GM18867 (cell line): ENCODE measurements at regions not wholly inside any gene's neighbourhood (a gene's known extent, or its start where the extent isn't known, plus 50 kb on each side); places are given as distances from the start of the nearest gene placed in this dataset.

Experiments used
- ATAC-seq: cut with Tn5 transposase; IDR thresholded peaks from one replicate; pipeline ENCODE4 v1.9.1; 2021; ENCODE audit warnings: mild to moderate bottlenecking, moderate library complexity; ENCODE audit not compliant: unreplicated experiment

DNA sequence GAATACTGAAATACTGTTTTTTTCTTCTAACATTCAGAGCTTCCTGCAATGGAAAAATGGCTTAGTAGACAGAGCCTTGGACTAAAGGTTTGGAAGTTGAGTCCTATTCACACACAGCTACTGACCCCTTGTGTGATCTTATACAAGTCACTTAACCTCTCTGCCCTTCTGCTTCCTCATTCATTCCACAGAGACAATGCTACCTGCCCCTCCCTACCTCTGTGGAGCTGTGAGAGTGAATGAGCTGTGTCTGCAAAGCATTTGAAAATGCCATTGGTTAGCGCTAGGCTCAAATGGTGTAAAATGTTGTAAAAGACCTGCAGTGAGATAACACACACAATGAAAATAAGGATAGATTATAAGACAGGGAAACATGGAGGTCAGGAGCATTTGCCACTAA is 214.4 kb downstream of the BARHL2 start:
- ATAC-seq = no peak

DNA sequence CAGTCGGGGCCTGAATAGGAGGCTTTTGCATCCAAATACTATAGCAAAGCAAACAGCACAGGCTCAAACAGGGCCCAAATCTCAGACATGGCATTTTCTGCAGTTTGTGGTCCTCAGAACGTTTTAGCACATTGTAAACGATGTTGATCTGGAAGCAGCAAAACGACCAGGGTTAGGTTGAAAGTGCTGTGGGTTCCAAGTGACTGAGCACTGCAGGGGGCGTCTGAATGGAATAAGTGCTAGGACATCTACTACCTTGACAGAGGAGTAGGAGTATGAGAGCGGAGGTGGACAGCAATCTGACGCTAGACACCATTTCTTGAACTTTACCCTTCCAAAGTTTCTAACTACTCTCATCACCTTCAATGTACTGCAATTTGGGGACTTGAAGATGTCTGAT is 214.9 kb downstream of the BARHL2 start:
- no peak for ATAC-seq

DNA sequence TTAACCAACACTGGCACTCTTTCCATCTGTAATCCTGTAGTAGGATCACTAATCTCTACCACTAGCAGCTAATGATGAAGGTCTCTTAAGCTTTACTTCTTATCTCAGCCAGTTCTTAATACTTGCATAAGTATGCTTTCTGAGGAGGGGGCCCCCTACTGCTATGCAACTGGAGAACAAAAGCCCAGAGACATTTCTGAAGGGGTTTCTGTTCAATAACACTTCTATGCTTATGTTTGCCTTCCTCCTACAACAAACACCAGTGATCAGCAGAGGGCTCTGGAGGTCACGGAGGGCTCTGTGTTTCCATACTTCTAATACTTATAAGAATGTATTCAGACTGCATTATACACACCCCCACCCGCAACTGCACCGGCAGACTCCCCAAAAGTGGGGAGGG is 215.8 kb downstream of the BARHL2 start:
- no peak for ATAC-seq

DNA sequence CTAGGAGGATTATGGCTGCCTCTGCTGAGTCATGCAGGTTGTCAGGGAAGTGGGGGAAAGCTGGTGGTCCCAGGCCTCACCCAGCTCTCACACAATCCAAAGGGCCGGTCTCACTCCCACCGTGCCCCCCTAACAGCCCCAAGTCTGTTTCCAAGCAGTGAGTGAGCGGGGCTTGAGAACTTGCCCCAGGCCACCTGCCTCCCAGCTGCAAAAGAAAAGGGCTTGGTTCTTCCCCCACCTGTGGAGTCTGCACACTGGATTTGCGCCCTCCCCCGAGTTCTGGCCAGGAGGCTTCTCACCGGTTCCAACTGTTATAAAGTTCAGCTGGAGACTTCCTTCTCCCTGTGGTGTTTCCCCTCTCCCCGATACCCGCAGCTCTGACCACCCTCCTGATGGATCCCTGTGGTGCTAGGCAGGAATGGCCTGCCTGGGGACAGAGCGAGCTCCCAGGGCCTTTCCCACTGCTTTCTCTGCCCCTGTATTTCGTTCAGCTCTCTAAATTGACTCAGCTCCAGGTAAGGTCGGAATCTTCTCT is 222.3 kb downstream of the BARHL2 start:
- no peak for ATAC-seq

DNA sequence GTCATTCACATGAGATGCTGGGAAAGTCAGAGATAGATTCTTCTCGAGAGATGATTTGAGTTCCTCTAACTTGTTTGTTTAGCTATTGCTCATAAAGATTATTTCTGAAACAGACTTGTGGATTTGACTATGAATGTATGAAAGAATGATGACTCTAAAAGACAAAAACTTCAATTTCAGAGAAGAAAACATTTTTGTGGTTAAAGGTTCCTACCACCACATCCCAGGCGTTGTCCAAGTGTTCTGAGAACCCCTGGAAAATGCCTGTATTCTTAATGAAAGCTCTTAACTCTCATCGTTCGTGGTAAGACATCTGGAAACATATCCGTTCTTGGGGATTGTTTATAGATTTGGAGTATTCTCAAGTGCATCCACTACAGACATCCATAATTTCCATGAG is 228.7 kb downstream of the BARHL2 start:
- no peak for ATAC-seq

DNA sequence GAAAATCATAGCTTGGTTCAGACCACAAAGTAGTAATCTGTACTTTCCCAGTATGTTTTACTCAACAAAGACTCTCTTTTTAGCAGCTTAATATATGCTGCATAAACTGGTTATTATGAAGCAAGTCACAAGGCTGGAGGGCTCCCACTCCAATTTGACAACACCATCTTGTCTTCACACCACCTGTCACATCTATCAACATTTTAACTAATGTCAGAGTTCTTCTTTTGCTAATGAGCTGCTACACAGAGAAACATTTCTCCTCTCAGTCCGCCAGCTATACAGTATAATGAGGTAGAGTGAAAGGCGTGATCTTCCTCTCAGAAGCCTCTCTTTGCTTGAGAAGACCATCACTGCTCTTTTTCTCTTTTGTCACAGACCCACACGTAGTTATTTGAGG is 230.1 kb downstream of the BARHL2 start:
- no peak for ATAC-seq

DNA sequence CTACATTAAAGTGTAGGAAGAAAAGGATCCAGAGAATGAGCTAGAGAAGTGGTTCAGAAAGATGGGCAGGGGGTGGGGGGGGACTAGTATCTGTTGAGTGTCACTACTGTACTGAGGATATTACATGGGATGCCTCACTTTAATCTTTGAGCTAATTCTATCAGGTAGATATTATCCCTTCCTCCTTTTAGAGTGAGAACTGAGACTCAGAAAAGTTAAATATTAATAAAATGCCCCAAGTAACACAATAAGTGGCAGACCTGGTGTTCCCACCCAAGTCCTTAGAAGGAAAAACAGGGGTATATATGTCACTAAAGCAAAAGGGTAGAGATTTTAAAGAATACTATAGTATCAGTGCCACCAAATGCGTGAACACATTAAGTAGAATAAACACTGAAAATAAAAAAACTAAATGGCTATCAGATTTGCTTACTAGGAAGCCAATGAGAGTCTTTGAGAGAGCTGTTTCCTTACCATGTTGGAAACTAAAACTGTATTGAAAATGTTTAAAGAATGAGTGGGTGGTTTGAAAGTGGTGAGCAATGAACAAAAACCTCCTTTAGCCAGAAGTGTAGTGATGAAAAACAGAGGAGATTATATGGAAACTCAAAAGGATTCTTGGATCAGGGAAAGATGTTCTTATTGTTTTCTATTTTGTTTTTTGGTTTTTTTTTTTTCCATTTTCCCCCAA is 230.8 kb downstream of the BARHL2 start:
- peak; percentile 50 for ATAC-seq

DNA sequence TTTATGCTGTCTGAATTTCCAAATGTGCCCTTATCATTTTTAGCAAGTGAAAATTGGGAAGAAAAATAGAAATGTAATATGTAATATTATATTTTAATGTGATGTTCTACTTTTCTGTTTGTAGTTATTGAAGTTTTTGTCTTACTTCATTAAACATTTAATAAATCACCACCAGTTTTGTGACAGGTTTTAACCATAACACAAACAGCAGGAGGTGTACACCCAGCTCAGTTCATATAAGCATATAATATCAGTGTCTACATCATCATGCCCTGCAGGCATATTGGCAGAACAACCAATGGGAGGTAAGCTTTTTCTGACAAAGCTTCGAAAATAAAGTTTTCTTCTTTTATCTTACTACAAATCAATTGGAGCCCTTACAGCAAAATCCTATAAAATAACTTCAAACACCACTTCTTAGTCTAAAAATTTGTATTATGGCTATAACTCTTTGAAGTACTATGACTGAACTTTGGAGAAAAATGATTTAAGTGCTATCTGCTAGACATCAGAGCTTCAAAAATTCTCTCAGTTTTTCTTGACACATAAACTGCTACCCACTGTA is 236.7 kb downstream of the BARHL2 start:
- ATAC-seq = no peak

DNA sequence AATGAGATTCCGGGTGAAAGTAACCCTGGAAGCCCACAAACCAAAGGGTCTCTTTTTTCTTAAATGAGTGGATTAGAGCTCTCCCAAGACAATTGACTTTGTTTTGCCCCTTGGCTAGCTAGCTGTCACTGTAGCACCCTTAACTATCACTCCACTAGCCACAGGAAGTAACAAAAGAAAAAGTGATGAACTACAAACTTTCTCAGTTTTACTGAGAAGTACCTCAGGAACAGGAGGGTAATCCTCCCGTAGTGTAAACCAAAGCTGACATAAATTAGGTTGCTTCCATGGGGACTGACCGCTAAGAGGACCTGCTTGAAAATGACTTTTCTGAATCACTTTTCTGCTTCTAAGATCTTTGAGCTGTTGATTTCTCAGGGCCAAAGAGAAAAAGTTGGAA is 240.1 kb downstream of the BARHL2 start:
- ATAC-seq = no peak

DNA sequence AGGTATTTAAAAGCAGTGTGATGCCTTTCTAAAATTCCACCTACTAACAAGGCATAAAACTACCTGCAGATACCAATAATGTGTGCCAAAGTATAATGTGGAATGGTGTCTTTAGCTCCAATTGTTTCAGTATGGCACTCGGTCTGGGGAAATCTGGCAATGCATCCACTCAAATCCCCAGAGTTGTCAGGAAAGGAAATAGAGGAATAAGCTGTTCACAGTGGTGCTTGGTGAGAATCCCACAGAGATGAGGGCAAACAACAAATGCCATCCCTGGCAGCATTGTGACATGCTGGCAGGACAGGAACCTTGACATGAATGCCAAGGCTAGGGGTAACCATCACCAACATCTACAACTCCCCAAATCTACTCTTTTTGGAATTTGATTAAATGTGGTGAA is 240.7 kb downstream of the BARHL2 start:
- ATAC-seq = no peak

DNA sequence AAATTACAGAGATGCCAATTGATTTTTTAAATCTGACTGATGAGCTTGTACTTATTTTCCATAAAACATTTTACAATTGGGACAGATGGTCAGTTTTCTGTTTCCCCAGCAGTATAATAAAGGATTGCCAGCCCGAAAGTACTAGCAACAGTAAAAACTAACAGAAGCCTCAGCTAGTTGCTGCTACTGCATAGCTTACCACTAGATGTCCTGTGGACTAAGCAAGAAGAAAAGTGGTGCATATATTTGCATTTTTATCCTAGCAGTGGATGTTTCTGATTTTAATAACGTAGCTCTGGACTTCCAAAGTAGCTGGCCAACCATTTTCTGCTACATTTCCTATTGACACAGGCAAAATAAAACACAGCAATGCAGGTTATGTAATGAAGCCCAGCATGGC is 241.5 kb downstream of the BARHL2 start:
- ATAC-seq = no peak

DNA sequence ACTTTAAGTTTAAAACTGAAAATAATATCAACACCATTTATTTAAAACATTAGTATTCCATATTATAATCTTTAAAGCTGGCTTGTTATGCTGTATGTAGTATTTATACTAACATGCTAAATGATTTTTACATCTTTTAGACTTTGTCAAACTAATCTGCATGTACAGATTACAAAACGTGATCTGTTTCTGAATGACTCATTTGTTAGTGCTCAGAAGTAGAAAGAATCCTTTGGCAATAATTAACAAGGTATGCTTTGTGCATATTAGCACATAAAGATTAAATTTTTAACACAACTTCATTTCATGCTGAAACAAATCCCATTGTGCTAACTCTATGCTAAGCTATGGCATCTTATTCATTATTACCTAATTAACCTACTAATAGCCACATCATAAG is 242.4 kb downstream of the BARHL2 start:
- ATAC-seq = no peak

DNA sequence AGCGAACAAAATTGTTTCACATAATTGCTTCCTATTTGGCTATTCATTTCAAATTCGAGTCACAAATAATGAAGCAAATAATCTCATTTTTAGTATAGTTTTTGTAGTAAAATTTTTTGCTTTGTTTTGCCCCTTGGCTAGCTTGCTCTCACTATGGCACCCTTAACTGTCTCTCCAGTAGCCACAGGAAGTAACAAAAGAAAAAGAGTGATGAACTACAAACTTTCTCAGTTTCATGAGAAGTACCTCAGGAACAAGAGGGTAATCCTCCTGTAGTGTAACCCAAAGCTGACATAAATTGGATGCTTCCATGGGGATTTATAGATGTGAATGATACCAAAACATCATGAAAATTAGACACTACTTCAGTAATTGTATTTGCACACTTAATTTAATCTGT is 242.9 kb downstream of the BARHL2 start:
- ATAC-seq = no peak

DNA sequence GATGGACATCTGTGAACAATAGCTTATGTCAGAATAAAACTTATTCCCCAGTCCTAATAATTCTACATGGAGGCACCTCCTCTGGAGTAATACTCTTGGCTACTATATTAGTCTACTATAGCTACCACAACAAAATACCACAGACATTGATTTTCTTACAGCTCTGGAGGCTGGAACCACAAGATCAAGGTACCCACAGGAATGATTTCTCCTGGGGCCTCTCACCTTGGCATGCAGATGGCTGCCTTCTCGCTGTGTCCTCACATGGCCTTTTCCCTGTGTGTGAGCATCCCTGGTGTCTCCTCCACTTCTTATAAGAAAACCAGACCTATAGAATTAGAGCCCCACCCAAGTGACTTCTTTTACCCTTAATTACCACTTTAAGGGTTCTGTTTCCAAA is 244.3 kb downstream of the BARHL2 start:
- ATAC-seq = no peak

DNA sequence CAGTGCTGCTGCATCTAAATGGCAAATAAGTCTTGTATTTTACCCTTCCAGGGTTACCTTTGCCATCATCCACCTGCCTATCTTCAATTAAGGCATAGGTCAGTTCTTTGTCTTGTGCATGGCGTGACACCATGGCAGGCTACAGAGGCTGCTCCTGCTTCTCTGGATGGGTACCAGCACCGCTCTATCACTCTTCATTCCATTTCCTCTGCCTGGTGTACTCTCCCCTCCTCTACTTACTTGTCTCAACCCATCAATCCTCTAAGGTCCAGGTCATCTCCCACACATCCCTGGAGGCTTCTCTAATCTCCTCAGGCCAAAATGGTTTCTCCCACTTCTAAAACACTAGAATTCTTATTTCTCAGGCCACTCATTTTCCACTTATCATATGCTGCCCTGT is 257.5 kb downstream of the BARHL2 start:
- ATAC-seq = no peak

DNA sequence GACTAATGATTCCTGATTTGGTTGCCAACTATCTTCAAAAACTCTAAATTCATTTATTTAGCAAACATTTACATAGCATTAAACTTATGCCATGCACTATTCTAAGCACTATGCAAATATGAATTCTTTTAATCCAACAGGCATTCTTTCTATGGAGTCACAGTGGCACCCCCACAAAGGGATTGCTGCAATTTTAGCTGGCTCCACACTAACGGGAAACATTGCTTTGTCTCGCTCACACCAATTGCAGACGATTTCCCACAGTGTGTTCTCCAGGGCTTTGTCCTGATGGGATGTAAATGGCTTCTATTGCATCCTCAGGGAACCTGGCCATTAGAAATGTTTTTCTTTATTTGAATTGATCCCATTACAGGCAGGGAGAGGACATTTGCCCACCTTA is 259.1 kb downstream of the BARHL2 start:
- no peak for ATAC-seq

DNA sequence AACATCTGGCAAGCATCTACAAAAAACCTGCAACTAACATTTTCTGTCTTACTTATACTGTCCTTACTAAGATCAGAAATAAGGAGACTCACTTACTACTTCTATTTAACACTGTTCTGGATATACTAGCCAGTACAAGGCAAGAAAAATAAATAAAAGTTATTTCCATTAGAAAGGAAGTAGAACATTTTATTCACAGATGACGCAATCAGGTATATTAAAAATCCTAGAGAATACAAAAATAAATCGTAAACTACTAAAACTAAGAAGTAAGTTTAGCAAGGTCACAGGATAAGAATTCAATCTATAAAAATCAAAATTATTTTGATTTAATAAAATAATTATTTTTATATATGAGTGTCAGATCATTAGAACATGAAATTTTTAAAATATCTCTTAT is 264.6 kb downstream of the BARHL2 start:
- ATAC-seq = no peak

DNA sequence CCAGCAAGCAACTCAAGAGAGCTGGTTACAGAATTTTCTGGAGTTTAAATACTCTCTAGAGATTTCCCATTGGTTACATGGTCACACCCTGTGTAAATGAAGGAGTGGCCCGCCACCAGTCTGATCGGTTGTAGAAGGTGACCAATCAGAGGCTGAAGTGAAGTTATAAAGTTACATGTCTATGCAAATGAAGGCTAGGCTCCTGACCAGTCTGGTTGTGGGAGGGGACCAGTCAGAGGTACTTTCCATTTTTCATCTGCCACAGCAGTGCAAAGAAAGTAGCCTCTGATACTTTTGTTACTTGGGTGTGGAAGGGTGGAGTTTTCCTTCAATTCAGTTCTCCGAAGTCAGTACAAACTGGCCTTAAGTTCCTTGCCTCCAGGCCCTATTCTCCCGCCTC is 273.7 kb downstream of the BARHL2 start:
- ATAC-seq = no peak

DNA sequence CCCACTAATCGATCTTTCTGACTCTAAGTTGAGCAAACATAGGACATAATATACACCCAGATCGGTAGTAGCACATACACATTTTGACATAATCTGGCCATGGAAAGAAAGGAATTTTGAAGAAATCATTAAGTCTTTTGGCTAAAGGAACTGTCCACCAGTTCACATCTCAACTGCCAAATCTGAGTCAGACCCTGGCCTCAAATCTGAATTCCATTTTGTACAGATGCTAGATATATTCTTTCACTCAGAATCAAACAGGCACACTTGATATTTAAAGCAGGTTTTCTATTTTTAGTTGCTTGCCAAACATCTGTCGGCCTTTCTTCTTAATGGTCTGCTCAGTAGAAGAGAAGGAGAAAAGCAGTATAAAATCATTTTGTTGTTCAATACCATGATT is 281.8 kb downstream of the BARHL2 start:
- ATAC-seq = no peak

DNA sequence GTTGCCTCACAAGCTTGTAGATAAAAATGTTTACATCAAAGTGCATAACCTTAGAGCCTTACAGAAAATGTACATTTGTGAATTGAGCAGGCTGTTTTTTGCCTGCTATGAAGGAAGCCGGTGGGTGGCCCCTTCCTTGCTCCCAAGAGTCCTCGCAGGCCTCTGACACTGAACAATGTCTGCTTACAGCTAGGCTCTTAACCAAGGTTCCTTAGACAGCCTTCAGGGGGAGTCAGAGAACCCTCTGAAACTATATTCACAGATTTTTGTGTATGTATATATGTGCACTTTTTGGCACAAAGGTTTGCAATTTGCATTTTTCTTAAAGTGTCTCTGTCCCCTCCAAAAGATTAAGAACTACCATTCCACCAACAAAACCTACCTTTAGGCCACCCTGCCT is 282.6 kb downstream of the BARHL2 start:
- no peak for ATAC-seq

DNA sequence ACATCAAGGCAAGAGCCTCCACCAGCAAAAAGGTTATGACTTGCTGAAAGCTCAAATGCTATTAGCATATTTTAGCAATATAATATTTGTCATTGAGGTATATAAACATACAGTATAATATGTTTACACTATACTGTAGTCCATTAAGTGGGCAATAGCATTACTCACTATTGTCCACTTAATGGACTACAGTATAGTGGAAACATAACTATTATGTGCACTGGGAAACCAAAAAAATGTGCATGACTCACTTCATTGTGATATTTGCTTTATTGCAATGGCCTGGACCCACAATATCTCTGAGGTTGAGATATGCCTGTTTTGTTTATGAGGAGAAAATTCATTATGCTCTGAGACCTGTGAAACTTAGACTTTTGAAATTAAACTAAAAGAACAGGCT is 300.0 kb downstream of the BARHL2 start:
- no peak for ATAC-seq

DNA sequence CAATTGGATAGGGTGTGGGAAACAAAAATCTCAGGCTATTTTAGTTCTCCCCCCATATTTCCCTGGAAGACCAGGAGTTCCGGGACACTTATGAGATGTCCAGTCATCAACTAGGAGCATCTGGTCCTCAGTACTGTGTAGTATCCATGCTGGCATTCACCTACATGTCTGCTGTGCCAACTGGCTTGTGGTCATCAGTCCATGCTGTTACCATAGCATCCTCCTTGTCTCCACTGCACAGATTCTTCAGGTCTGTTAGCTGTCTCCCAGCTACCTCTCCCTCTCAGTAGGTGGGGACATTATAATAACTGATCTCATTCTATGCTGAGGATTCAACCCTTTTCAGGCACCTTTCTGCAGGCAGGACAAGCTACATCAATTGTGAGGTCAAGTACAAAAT is 302.9 kb downstream of the BARHL2 start:
- no peak for ATAC-seq

DNA sequence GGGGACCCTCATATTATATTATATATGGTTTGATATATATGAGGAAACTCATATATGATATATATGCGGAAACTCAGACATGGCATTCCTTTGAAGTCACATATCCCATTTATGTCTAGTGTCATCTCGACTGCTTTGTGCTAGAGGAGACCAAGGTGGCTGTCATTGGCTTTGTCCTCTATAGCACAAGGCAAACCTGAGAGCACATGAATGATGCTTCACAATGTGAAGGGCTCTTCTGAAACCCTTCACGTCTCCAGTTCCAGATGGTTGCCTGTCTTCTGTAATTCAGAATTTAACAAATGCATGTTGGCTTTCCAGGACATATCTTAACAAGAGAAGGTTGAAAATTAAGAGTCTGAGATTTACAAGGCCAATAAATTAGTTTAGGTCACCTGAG is 303.6 kb downstream of the BARHL2 start:
- no peak for ATAC-seq
